ENCODE measurements at regions not wholly inside any gene's neighbourhood (a gene's known extent, or its start where the extent isn't known, plus 50 kb on each side); places are given as distances from the start of the nearest gene placed in this dataset.

DNA sequence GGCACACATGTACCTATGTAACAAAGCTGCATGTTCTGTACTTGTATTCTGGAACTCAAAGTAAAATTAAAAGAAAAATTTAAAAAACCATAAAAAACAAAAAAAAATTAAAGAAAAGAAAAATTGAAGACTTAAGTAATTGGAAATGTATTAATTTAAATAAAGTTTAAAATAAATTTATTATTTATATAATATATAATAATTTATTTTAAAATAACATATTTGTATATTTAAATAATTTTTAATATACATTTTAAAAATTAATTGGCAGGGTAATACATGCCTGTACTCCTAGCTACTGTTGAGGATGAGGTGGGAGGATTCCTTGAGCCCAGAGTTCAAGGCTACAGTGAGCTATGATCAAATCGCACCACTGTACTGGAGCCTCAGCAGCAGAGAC, 1830.6 kb upstream of the CELF4 start:
- intact Hi-C loops (cut with DNase I): no loop called here
- 94 to 98% (median 96%) methylated on average over 1 of the region's 1 CpG for whole genome bisulfite sequencing, 4 donors
- TF ChIP-seq, protein P1, sequence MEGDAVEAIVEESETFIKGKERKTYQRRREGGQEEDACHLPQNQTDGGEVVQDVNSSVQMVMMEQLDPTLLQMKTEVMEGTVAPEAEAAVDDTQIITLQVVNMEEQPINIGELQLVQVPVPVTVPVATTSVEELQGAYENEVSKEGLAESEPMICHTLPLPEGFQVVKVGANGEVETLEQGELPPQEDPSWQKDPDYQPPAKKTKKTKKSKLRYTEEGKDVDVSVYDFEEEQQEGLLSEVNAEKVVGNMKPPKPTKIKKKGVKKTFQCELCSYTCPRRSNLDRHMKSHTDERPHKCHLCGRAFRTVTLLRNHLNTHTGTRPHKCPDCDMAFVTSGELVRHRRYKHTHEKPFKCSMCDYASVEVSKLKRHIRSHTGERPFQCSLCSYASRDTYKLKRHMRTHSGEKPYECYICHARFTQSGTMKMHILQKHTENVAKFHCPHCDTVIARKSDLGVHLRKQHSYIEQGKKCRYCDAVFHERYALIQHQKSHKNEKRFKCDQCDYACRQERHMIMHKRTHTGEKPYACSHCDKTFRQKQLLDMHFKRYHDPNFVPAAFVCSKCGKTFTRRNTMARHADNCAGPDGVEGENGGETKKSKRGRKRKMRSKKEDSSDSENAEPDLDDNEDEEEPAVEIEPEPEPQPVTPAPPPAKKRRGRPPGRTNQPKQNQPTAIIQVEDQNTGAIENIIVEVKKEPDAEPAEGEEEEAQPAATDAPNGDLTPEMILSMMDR (IDR thresholded peaks at IDR 0.05): no peak
- TF ChIP-seq POLR2A (IDR thresholded peaks at IDR 0.05): no peak
- H3K4me3 ChIP-seq: no peak overlapping the region
- H3K27ac ChIP-seq: no peak overlapping the region
- H3K27me3 ChIP-seq: no peaks in the 10 kb centered on the region
- H3K4me1 ChIP-seq: no peaks in the 10 kb centered on the region
- peaks cover 0 to 25% (median 7%) of the 10 kb centered on the region in 12 donors for H3K9me3 ChIP-seq
- DNase-seq (no peak), ATAC-seq (no peak)
- no peaks in the 10 kb centered on the region for H3K36me3 ChIP-seq

DNA sequence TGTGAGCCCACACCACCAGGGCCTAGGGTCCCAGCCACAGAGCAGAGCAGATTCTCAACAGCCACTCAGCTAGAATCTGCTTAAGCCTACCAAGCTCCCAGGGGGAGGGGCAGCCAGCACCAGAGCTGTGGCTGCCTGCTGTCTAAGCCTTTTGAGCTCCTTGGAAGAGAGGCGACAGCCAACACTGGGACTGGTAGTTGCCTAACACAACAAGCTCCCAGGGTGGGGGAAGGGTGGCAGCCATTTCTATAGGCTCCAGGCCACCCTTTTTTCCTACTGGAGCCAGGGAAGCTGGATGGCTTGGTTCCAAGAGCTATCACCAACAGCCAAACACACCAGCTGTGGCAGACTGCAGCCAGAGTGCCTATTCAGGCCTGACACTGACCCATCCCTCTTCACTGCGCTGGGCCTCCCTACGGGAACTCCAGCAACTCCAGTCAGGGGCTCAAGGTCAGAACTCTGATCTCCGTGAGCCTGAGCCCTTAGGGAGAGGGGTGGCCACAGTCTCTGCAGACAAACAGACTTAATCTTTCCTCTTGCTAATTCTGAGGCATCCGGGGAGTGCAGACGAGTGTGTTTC, 1824.3 kb upstream of the CELF4 start:
- peaks cover 0 to 19% (median 3%) of the 10 kb centered on the region in 12 donors for H3K9me3 ChIP-seq
- WGBS, 4 donors: 70 to 84% (median 75%) methylated on average over 6 of the region's 6 CpGs
- DNase-seq (no peak), ATAC-seq (no peak)
- no peaks in the 10 kb centered on the region for H3K27me3 ChIP-seq
- H3K27ac ChIP-seq: no peak overlapping the region
- no peaks in the 10 kb centered on the region for H3K4me1 ChIP-seq
- no peaks in the 10 kb centered on the region for H3K36me3 ChIP-seq
- TF ChIP-seq, protein P1 (IDR thresholded peaks at IDR 0.05): no peak
- no peak for TF ChIP-seq POLR2A (IDR thresholded peaks at IDR 0.05)
- intact Hi-C loops (cut with DNase I): no loop called here
- no peak overlapping the region for H3K4me3 ChIP-seq

DNA sequence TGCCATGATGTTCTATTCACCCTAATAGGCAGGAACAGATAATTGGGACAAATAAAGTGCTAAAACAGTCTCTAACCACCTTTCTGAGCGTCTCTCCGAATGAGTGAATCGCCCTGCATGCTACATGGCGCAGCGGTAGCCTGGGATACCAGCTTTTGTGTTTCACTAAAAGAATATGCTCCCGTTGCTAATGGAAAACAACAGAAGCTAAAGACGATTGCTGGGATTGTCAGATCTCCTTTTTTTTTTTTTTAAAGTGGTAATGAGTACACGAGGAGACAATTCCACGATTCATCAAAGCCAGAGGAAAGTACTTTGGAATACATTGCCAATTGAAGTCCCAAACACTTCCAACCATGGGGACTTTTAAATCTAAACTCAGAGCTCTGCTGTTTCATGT, 1815.3 kb upstream of the CELF4 start:
- Histone ChIP-seq H3K36me3 (no peaks in the 10 kb centered on the region), H3K27me3 (no peaks in the 10 kb centered on the region), H3K4me1 (no peaks in the 10 kb centered on the region), H3K4me3 (no peak overlapping the region), H3K9me3 (no peaks in the 10 kb centered on the region), H3K27ac (no peak overlapping the region)
- TF ChIP-seq POLR2A (IDR thresholded peaks at IDR 0.05): no peak
- TF ChIP-seq, protein P1 (IDR thresholded peaks at IDR 0.05): no peak
- ATAC-seq: no peak
- no peak for DNase-seq
- WGBS, 4 donors: 76 to 82% (median 78%) methylated on average over 9 of the region's 9 CpGs
- intact Hi-C loops (cut with DNase I): no loop called here

DNA sequence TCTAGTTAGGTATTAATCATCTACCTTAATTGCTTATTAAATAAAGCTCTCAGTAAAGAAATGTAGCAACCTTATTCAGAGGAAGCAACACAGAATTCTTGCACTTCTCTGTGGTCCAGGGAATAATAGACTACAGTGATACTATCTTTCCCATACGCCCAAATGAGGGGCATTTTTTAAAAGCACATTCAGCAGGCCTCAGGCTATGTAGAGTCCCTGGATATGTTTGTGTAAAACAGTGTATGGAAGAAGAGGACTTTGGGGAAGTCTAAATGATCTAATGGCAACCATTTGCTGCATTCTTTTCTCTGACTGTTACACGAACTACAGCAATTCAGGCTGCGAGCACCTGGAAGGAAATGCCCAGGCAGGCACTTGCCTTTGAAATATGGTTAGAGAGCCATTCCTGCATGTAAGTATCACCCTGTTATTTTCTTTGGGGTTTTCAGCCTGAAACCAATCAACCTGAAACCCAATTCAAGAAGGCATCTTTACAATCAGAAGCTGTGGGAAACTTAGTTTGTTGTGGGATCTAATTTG, 1814.7 kb upstream of the CELF4 start:
- Histone ChIP-seq H3K27ac (no peak overlapping the region), H3K4me3 (no peak overlapping the region), H3K36me3 (no peaks in the 10 kb centered on the region), H3K4me1 (no peaks in the 10 kb centered on the region), H3K9me3 (no peaks in the 10 kb centered on the region), H3K27me3 (no peaks in the 10 kb centered on the region)
- DNase-seq (no peak), ATAC-seq (no peak)
- no peak for TF ChIP-seq POLR2A (IDR thresholded peaks at IDR 0.05)
- TF ChIP-seq, protein P1 (IDR thresholded peaks at IDR 0.05): no peak
- intact Hi-C loops (cut with DNase I): no loop called here
- 83 to 95% (median 90%) methylated on average over 3 of the region's 3 CpGs for WGBS, 4 donors
